Urinary bladder (tissue), 3 donors: ENCODE measurements at regions not wholly inside any gene's neighbourhood (a gene's known extent, or its start where the extent isn't known, plus 50 kb on each side); places are given as distances from the start of the nearest gene placed in this dataset.
A peak's percentile ranks its signal among the peaks of the same experiment; 100 is the strongest.

ENCODE experiments used
- DNase-seq: peaks from one replicate; pipeline ENCODE4 v3.0.0-alpha.2; 2015; ENCODE audit errors: extremely low spot score
- H3K27ac ChIP-seq: one replicate; pipeline ENCODE4 v1.5.1; 2013; ENCODE audit warnings: low read depth, mild to moderate bottlenecking, moderate library complexity
- H3K36me3 ChIP-seq: one replicate; pipeline ENCODE4 v1.6.1; 2013; ENCODE audit warnings: mild to moderate bottlenecking, moderate library complexity; ENCODE audit not compliant: insufficient read depth
- H3K4me1 ChIP-seq: one replicate; pipeline ENCODE4 v1.6.1; 2013; ENCODE audit warnings: mild to moderate bottlenecking, moderate library complexity; ENCODE audit not compliant: insufficient read depth
- H3K4me3 ChIP-seq: one replicate; pipeline ENCODE4 v1.5.1; 2013; ENCODE audit warnings: low read depth, low read length
- WGBS: extraction: QIAGEN DNeasy Blood & Tissue Kit; methylation state at CpG from one replicate; pipeline ENCODE4 v1.1.7; 2013; 5-methylcytosine and 5-hydroxymethylcytosine counted together
- donor health status: healthy with polysubstance abuse.
- donor health status: healthy.

- H3K36me3 ChIP-seq: no peaks in the 10 kb centered on the region
- H3K4me3 ChIP-seq: no peak overlapping the region
- no peak overlapping the region for H3K27ac ChIP-seq
- DNase-seq: no peak
- H3K4me1 ChIP-seq: no peaks in the 10 kb centered on the region
Measured at GRCh38 chr5:91652678-91653077, 269.6 kb upstream of the ARRDC3 start.

- no peak for DNase-seq
- no peak overlapping the region for H3K4me3 ChIP-seq
- H3K36me3 ChIP-seq: no peaks in the 10 kb centered on the region
- H3K4me1 ChIP-seq: no peaks in the 10 kb centered on the region
- no peak overlapping the region for H3K27ac ChIP-seq
Measured at GRCh38 chr5:91651704-91652103, 268.6 kb upstream of the ARRDC3 start.

- Histone ChIP-seq H3K27ac (no peak overlapping the region), H3K4me3 (no peak overlapping the region), H3K4me1 (no peaks in the 10 kb centered on the region), H3K36me3 (no peaks in the 10 kb centered on the region)
- whole genome bisulfite sequencing: 92% methylated on average over 4 of the region's 4 CpGs
- DNase-seq: no peak
Measured at GRCh38 chr5:91645347-91645746, 262.2 kb upstream of the ARRDC3 start.

GRCh38 chr5:91643797-91644196 lies 260.7 kb upstream of the ARRDC3 start:
- Histone ChIP-seq H3K27ac (no peak overlapping the region), H3K36me3 (no peaks in the 10 kb centered on the region), H3K4me3 (no peak overlapping the region), H3K4me1 (no peaks in the 10 kb centered on the region)
- WGBS: 59% methylated on average over 2 of the region's 2 CpGs
- no peak for DNase-seq

GRCh38 chr5:91642581-91642980 lies 259.5 kb upstream of the ARRDC3 start:
- WGBS: 81% methylated on average over 5 of the region's 5 CpGs
- no peak for DNase-seq
- Histone ChIP-seq H3K4me1 (no peaks in the 10 kb centered on the region), H3K4me3 (no peak overlapping the region), H3K27ac (no peak overlapping the region), H3K36me3 (no peaks in the 10 kb centered on the region)

GRCh38 chr5:91641730-91642350 lies 258.7 kb upstream of the ARRDC3 start:
- WGBS: 1% methylated on average over 2 of the region's 2 CpGs
- H3K27ac ChIP-seq: no peak overlapping the region
- H3K4me1 ChIP-seq: no peaks in the 10 kb centered on the region
- no peak overlapping the region for H3K4me3 ChIP-seq
- peak; percentile 39 for DNase-seq
- H3K36me3 ChIP-seq: no peaks in the 10 kb centered on the region

GRCh38 chr5:91639744-91640143 lies 256.6 kb upstream of the ARRDC3 start:
- no peaks in the 10 kb centered on the region for H3K4me1 ChIP-seq
- 44% methylated on average over 3 of the region's 3 CpGs for WGBS
- H3K27ac ChIP-seq: no peak overlapping the region

GRCh38 chr5:91638010-91638409 lies 254.9 kb upstream of the ARRDC3 start:
- H3K4me3 ChIP-seq: no peak overlapping the region
- DNase-seq: no peak
- no peak overlapping the region for H3K27ac ChIP-seq
- no peaks in the 10 kb centered on the region for H3K36me3 ChIP-seq
- no peaks in the 10 kb centered on the region for H3K4me1 ChIP-seq
- WGBS: 96% methylated on average over 1 of the region's 1 CpG

More at GRCh38 chr5:91639744-91640143, 256.6 kb upstream of the ARRDC3 start:
- DNase-seq: no peak
- no peak overlapping the region for H3K4me3 ChIP-seq
- H3K36me3 ChIP-seq: no peaks in the 10 kb centered on the region

- Histone ChIP-seq H3K4me3 (no peak overlapping the region), H3K4me1 (no peaks in the 10 kb centered on the region), H3K27ac (no peak overlapping the region), H3K36me3 (no peaks in the 10 kb centered on the region)
- DNase-seq: no peak
- WGBS: 69% methylated on average over 4 of the region's 4 CpGs
Measured at GRCh38 chr5:91635950-91636734, 253.0 kb upstream of the ARRDC3 start.

- H3K36me3 ChIP-seq: no peaks in the 10 kb centered on the region
- no peak overlapping the region for H3K27ac ChIP-seq
- H3K4me1 ChIP-seq: no peaks in the 10 kb centered on the region
- 35% methylated on average over 1 of the region's 1 CpG for WGBS
- no peak overlapping the region for H3K4me3 ChIP-seq
- DNase-seq: no peak
Measured at GRCh38 chr5:91632871-91633270, 249.8 kb upstream of the ARRDC3 start.

- H3K36me3 ChIP-seq: no peaks in the 10 kb centered on the region
- H3K4me1 ChIP-seq: no peaks in the 10 kb centered on the region
- WGBS: 48% methylated on average over 2 of the region's 2 CpGs
- no peak overlapping the region for H3K4me3 ChIP-seq
- DNase-seq: no peak
- H3K27ac ChIP-seq: no peak overlapping the region
Measured at GRCh38 chr5:91611746-91612145, 228.6 kb upstream of the ARRDC3 start.

- no peak for DNase-seq
- H3K36me3 ChIP-seq: no peaks in the 10 kb centered on the region
- H3K27ac ChIP-seq: no peak overlapping the region
- H3K4me1 ChIP-seq: no peaks in the 10 kb centered on the region
- H3K4me3 ChIP-seq: no peak overlapping the region
Measured at GRCh38 chr5:91607675-91608074, 224.6 kb upstream of the ARRDC3 start.

GRCh38 chr5:91599863-91600262 lies 216.7 kb upstream of the ARRDC3 start:
- DNase-seq: no peak
- Histone ChIP-seq H3K4me1 (no peaks in the 10 kb centered on the region), H3K27ac (no peak overlapping the region), H3K4me3 (no peak overlapping the region), H3K36me3 (no peaks in the 10 kb centered on the region)
- 69% methylated on average over 5 of the region's 5 CpGs for WGBS

GRCh38 chr5:91598216-91598615 lies 215.1 kb upstream of the ARRDC3 start:
- H3K4me3 ChIP-seq: no peak overlapping the region
- H3K36me3 ChIP-seq: no peaks in the 10 kb centered on the region
- 88% methylated on average over 2 of the region's 2 CpGs for WGBS
- DNase-seq: no peak
- H3K27ac ChIP-seq: no peak overlapping the region
- H3K4me1 ChIP-seq: no peaks in the 10 kb centered on the region
